NCI-H187 (cell line): ENCODE measurements at regions not wholly inside any gene's neighbourhood (a gene's known extent, or its start where the extent isn't known, plus 50 kb on each side); places are given as distances from the start of the nearest gene placed in this dataset.
"Not testable (repeated sequence)": the region's sequence is repeated elsewhere in the genome, so short reads cannot be mapped to it uniquely, and the experiment has no call there.

Experiments used
- DNase-seq, 2 experiments: peaks; one replicate each; lab custom pipeline; 2025; lab: John Stamatoyannopoulos, UW

DNA sequence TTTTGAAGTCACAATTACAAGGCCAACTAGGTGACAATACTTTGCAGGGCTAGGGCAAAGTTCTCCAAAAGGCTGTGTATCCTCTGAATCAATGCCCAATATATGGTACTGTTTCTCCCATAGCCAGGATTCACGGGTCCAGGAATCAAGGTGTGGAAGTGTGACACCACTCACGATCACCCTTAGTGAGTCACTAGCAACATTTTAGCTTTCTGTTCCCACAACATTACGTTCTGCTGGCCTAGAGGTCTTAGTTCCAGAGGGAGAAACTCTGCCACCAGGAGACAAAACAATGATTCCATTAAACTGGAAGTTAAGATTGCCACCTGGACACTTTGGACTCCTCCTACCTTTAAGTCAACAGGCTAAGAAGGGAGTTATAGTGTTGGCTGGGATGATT lies 88.5 kb upstream of the RANBP6 start:
- not testable (repeated sequence) for DNase-seq

DNA sequence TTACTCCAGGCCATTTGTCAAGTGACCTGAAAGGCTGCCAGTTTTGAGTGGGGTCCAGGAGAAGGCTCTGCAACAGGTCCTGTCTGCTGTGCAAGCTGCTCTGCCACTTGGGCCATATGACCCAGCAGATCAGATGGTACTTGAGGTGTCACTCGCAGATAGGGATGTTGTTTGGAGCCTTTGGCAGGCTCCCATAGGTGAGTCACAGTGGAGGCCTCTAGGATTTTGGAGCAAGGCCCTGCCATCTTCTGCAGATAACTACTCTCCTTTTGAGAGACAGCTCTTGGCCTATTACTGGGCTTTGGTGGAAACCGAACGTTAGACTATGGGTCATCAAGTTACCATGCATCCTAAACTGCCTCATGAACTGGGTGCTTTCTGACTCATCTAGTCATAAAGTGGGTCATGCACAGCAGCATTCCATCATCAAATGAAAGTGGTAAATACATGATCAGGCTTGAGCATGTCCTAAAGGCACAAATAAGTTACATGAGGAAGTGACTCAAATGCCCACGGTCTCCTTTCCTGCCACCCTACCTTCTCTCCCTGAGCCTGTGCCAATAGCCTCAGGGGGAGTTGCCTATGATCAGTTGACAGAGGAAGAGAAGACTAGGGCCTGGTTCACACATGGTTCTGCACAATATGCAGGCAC lies 87.0 kb upstream of the RANBP6 start:
- not testable (repeated sequence) for DNase-seq

DNA sequence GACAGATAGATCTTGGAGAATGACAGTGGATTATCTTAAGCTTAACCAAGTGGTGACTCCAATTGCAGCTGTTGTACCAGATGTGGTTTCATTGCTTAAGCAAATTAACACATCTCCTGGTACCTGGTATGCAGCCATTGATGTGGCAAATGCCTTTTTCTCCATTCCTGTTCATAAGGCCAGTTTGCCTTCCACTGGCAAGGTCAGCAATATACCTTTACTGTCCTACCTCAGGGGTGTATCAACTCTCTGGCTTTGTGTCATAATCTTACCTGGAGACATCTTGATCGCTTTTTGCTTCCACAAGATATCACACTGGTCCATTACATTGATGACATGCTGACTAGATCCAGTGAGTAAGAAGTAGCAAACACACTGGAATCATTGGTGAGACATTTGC lies 86.3 kb upstream of the RANBP6 start:
- DNase-seq, result not testable (repeated sequence)

DNA sequence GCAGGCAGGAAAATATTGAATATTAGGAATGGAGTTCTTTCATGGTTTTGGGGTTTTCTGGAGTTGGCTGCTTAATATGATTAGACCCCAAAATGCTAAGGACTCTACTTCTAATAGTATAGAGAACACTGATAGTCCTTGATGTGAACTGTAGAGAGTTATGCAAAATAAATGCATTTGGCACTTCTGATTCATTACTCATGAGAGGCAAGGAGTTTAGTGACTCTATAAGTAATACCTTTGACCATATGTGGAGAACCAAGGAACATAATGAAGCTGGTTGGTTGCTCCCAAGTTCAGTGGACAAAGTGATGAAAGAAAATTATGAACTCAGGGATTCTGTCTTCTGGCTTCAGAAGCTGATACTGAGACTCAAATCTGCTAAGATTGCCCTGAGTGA lies 83.9 kb upstream of the RANBP6 start:
- not testable (repeated sequence) for DNase-seq

DNA sequence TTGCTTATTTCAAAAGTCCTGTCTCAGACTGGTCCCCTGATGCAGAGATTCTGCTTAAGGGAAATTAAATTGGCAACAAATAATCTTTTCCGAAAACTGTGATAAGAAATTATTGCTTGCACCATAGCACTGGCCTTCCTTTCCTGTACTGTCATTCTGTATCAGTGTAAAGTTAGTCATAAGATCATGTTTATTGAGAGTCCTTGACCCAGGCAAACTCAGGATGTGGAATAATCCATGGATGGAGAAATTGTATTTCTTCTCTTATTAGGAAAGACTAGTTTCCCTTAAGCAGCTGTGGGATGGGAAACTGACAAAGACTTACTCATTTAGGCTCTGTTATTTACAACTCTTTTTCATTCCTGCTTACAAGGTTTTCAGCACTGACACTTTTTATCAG lies 83.0 kb upstream of the RANBP6 start:
- DNase-seq, result no peak

DNA sequence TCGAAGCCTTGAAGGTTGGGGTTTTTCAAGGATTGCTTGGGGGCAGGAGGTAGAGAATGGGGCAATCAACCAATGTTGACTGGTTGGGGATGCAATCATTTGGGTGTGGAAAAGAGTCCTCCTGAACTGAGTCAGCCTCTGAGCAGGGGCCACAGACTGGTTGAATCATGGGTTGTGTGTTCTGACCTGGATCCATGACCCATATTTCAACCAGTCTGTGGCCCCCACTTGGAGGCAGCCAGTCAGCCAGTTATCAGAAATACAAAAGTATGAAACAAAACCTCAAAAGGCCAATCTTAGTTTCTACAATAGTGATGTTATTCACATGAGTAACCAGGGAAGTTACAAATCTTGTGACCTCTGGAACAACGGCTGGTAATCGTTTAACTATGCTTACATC lies 81.4 kb upstream of the RANBP6 start:
- no peak for DNase-seq

DNA sequence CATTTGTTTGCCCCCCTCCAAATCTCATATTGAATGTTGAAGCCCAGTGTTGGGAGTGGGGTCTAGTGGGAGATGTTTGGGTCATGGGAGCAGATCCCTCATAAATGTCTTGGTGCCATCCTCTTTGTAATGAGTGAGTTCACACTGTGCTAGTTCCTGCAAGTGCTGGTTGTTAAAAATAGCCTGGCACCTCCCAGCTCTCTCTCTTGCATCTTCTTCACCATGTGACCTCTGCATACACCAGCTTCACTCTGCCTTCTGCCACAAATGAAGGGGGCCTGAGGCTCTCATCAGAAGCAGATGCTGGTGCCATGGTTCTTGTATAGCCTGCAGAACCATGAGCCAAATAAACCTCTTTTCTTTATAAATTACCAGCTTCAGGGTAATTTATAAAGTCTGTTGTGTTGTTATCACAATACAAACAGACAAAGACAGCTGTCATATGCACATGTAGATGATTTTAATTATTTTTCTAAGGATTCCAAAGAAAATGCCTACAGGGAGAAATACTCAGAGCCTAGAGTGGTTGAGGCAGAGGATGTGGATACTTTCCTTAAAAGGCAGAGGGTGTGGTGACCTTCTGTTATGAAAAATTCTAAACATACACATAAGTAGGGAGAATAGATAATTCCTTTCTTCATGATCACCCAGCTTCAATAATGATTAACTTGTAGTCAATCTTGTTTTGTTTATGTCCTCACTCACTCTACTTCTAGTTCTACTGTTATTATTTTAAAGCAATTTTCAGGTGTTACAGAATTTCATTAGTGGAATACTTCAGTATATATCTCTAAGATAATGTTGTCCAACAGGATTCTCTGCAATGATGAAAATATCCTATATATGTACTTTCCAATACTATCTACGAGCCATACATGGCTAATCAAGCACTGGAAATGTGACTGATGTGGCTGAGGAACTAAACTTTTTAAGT lies 75.1 kb upstream of the RANBP6 start:
- DNase-seq, result no peak

DNA sequence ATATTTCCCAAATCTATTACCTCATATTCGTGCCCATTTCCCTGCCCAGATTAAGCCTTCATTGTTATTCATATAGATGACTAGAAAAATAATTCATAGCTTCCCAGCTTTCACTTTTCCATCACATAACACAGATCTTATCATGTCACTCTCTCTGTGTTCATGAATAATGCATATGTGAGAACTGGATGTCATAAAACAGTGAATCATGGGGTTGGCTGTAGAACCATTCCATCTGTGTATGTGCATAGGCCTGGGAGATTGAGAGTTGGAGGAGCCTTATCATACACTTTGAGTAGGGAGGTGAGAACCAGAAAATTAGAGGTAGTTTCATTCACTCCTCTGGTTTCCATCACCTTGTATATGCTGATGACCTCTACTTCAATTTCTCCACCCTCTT lies 73.9 kb upstream of the RANBP6 start:
- DNase-seq, result no peak

DNA sequence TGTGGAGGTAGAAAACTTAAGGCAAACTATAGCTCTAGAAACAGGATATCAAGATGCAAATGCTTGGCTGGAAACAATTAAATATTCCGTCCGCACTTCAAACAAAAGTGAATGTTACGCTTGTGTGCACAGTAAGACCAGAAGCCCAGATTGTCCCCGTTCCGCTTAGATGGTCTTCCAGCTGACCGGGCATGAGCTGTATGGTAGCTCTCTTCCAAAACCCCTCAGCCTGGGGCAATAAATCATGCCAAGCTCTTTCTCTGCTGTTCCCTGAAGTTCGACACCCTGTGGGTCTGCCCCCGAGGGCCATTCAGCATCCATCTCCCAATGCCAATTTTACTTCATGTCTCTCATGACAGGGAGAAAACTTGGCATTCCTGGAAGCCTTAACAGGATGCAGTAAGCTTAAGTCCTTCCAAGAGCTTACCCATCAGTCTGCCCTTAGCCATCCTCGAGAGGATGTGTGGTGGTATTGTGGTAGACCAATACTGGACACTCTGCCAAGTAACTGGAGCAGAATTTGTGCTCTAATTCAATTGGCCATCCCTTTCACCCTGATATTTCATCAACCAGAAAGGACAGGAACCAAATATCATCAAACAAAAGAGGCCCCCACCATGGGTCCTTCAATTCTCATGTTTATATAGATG lies 70.7 kb upstream of the RANBP6 start:
- DNase-seq, result no peak

DNA sequence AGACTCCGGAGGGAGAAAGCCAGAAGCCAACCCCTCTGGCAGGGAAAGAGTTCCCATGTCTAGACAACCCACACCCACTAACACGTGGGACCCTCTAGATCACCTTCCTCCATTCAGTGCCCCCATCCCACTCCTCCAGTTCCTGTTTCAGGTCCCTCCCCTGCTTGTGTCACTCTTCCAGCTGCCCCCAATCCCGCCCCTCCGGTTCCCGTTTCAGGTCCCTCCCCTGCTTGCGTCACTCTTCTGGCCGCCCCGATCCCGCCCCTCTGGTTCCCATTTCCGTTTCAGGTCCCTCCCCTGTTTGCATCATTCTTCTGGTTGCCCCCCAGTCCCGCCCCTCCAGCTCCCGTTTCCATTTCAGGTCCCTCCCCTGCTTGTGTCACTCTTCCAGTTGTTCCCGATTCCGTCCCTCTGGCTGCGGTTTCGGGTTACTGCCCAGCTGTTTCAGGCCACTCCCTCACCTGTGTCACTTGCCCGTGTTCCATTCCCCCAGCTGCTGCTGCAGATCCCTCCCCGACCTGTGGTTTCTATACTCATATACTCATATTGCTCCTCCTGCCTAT lies 64.8 kb upstream of the RANBP6 start:
- peak; percentile 74 to 91 for DNase-seq

DNA sequence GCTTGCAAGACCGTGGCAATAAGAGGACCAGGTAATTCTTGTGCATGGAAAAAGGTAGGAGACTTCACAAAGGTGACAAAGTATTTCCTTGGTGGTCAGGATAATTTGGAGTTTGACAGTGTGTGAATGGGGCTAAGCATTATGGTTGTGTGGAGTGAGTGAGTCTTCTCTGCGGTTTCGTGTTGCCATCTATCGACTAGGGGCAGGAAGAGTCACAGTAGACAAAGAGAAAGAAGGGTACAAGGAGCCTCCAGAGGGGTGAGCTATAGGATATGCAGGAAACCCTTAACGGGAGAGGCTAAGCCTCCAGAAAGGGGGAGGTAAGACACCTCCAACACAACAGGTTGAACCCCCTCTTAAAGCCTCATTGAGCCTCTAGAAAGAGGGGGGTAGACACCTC lies 64.0 kb upstream of the RANBP6 start:
- DNase-seq, result no peak

DNA sequence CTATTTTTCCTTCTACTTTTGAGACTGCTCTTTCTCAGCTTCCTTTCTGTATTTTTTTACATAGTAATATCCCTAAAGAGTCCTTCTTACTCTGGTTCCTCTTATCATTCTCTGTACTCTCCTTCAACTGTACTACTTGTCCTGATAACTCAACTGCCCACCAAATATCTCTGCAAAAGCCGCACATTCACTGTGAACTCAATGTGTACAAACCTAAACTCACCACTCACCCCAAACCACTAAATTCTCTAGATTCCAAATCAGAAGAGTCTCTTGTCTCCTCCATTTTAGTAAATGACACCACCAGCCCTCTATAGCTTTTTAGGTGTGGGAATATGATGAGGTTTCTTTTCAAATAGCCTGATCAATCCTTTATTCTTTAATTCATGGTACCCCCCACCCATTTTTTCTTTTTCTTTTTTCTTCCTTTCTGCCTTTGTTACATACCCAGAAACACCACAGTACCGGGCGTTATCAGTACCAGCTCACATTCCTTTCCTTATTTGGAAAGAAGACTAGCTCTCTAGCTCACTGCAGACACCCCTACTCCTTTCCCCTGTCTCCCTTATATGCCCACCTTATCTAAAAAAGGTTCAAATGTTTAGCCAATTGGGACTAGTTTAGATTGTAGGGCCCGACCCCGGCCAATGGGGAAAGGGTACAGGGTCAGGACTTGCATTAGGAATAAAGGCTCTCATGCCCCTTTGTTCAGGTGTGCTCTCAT lies 63.1 kb upstream of the RANBP6 start:
- no peak for DNase-seq

DNA sequence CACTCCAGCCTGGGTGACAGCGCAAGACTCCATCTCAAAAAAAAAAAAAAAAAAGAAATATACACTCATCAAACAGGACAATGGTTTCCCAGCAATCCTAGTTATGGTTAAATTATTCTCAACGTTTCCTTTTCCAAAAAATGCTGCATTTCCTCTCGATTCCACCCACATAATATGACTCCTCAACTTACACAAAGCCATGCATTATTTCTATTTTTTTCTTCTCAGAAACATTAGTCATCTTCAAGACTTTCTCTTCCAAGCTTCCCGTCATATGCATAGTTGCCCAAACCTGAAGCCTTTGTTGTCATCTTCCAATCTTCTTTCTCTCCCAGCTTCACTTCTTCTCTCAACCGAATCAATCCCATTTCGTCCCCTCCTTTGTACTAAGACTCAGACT lies 61.4 kb upstream of the RANBP6 start:
- DNase-seq, result no peak

DNA sequence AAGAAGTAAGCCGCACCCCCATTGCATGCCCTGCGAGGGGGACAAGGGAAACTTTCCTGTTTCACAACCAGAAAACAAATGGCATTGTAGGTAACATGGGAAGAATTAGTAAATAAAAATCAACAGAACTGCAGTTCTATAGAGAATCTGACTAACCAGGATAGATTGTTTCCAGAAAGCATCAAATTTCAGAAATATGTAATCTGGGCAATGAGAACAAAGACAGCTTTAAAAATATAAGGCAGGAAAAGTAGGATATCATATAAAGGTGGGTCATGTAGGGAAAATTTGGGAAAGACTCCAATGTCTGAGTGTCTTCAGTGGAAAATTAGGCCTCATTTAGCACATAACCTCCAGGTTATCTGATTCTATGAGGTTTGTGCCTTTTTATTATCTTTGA lies 58.3 kb upstream of the RANBP6 start:
- DNase-seq, result no peak

DNA sequence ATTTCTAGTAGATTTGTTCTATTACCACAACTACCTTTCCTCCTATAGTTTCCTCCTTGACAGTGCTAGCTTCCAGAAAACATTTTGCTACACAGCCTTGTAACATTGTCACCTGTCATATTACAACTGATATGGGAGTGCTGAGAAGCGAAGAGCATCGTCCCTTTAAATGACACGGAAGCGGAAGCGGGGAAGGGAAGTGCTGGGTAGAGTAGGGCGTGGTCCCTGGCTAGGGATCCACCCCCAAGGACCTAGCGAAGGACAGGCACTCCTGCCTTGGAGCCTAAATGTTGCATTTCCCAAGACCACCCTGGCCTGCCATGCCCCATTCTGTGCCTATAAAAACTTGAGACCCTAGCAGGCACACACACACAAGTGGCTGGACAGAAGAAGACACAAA lies 57.4 kb upstream of the RANBP6 start:
- DNase-seq, result no peak

DNA sequence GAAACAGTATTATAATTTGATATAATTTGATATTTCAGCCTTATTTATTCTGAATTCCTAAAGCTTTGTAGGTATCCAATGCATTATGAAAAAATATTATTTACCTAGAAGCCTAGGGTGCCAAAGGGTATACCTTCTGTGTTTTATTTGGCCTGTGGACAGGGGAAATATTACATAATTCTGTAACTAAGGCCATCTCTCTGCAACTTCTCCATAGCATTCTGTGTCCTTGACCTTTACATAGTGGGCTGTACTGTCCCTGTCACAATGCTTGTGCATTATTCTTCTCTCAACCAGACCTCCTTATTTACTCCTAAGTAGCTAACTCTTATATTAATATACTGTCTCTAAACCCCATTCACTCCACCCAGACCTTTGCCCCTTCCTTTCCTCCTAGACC lies 57.0 kb upstream of the RANBP6 start:
- no peak for DNase-seq

DNA sequence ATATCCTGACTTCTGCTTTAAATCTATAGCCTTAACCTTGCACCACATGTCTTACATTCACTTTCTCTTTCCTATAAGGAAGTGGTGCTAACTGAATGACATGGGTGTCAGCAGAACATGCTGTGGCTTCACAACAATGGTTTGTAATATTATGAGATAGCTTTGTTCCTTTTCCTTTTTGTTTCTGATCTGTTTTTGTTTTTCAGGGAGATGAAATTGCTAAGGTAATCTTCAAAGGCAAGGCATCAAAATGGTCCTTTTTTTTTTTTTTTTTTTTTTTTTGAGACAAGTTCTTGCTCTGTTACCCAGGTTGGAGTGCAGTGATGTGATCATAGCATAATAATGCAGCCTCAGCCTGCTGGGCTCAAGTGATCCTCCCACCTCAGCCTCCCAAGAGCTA lies 53.6 kb upstream of the RANBP6 start:
- DNase-seq, result no peak

DNA sequence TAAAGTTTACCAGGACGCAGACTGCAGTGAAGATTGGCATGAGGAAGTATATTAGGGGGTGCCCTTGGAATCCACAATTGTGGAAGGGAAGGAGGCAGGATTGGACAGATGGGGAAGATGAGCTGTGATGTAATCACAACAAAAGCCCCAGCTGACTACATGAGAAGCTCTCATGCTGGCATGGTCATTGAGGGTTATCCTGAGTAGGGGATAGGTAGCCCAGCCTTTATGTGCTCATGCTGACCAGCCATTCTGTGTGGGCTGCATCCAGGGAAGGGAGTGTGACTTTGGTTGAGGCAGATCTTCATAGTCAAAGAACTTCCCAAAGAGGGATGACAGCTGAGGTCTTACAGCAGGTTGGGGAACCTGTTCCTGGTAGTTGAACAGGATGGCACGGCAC lies 52.0 kb upstream of the RANBP6 start:
- no peak for DNase-seq
